Ectodermal cell (in vitro differentiated cells): ENCODE measurements at regions not wholly inside any gene's neighbourhood (a gene's known extent, or its start where the extent isn't known, plus 50 kb on each side); places are given as distances from the start of the nearest gene placed in this dataset.
"Not testable (repeated sequence)": the region's sequence is repeated elsewhere in the genome, so short reads cannot be mapped to it uniquely, and the experiment has no call there.

Experiments used
- H3K27ac ChIP-seq: 2 replicates; pipeline ENCODE4 v1.7.0; 2013; ENCODE audit warnings: mild to moderate bottlenecking, low read depth, low read length; ENCODE audit not compliant: insufficient read depth, poor library complexity, severe bottlenecking
- H3K27me3 ChIP-seq: 2 replicates; pipeline ENCODE4 v1.7.0; 2013; ENCODE audit warnings: mild to moderate bottlenecking, low read length; ENCODE audit not compliant: insufficient read depth, control insufficient read depth, poor library complexity, severe bottlenecking
- H3K36me3 ChIP-seq: one replicate; pipeline ENCODE4 v1.7.0; 2013; ENCODE audit warnings: low read length; ENCODE audit not compliant: control insufficient read depth, insufficient read depth
- H3K4me1 ChIP-seq: one replicate; pipeline ENCODE4 v1.7.0; 2013; ENCODE audit warnings: low read length; ENCODE audit not compliant: control insufficient read depth, insufficient read depth
- H3K4me3 ChIP-seq: 2 replicates; pipeline ENCODE4 v1.7.0; 2013; ENCODE audit warnings: low read depth, low read length, control low read depth; ENCODE audit not compliant: insufficient read depth
- H3K9me3 ChIP-seq: 2 replicates; pipeline ENCODE4 v1.7.0; 2013; ENCODE audit warnings: mild to moderate bottlenecking, low read length, moderate library complexity; ENCODE audit not compliant: control insufficient read depth
- WGBS, 2 experiments: methylation state at CpG; one replicate each; pipeline ENCODE4 v1.1.7; 2013; ENCODE audit warnings: missing lambda C conversion rate in 2 of 2; 5-methylcytosine and 5-hydroxymethylcytosine counted together

GRCh38 chr4:179664430-179665027, 2222.3 kb upstream of the AGA start:
- WGBS, 2 experiments, result 93 to 95% methylated on average over 9 of the region's 9 CpGs
- H3K27me3 ChIP-seq, result no peaks in the 10 kb centered on the region

GRCh38 chr4:179666226-179666625, 2224.0 kb upstream of the AGA start:
- 81 to 87% methylated on average over 3 of the region's 3 CpGs for WGBS, 2 experiments
- H3K36me3 ChIP-seq, result no peaks in the 10 kb centered on the region
- no peaks in the 10 kb centered on the region for H3K4me1 ChIP-seq

More at GRCh38 chr4:179664430-179665027, 2222.3 kb upstream of the AGA start:
- Histone ChIP-seq H3K9me3 (no peaks in the 10 kb centered on the region), H3K4me1 (no peaks in the 10 kb centered on the region), H3K27ac (no peak overlapping the region), H3K4me3 (no peak overlapping the region), H3K36me3 (no peaks in the 10 kb centered on the region)

GRCh38 chr4:179671609-179672008, 2229.4 kb upstream of the AGA start:
- no peaks in the 10 kb centered on the region for H3K4me1 ChIP-seq
- no peaks in the 10 kb centered on the region for H3K9me3 ChIP-seq
- no peak overlapping the region for H3K4me3 ChIP-seq
- WGBS, 2 experiments, result 100% methylated on average over 2 of the region's 2 CpGs; no CpG with 5 or more reads in 1 of the 2 experiments
- no peaks in the 10 kb centered on the region for H3K36me3 ChIP-seq
- no peak overlapping the region for H3K27ac ChIP-seq
- no peaks in the 10 kb centered on the region for H3K27me3 ChIP-seq

More at GRCh38 chr4:179666226-179666625, 2224.0 kb upstream of the AGA start:
- Histone ChIP-seq H3K4me3 (no peak overlapping the region), H3K27me3 (no peaks in the 10 kb centered on the region), H3K9me3 (no peaks in the 10 kb centered on the region), H3K27ac (no peak overlapping the region)

GRCh38 chr4:179678093-179678814, 2236.0 kb upstream of the AGA start:
- Histone ChIP-seq H3K27me3 (no peaks in the 10 kb centered on the region), H3K36me3 (no peaks in the 10 kb centered on the region), H3K4me3 (no peak overlapping the region), H3K4me1 (no peaks in the 10 kb centered on the region), H3K9me3 (no peaks in the 10 kb centered on the region), H3K27ac (no peak overlapping the region)
- WGBS, 2 experiments, result 92 to 96% methylated on average over 7 of the region's 8 CpGs

GRCh38 chr4:179683661-179684060, 2241.4 kb upstream of the AGA start:
- not testable (repeated sequence) for H3K9me3 ChIP-seq, H3K27ac ChIP-seq, H3K4me3 ChIP-seq, H3K36me3 ChIP-seq, H3K27me3 ChIP-seq, H3K4me1 ChIP-seq
- 65 to 71% methylated on average over 4 of the region's 4 CpGs for WGBS, 2 experiments

- Histone ChIP-seq H3K4me3 (no peak overlapping the region), H3K27ac (no peak overlapping the region), H3K36me3 (no peaks in the 10 kb centered on the region), H3K9me3 (no peaks in the 10 kb centered on the region), H3K27me3 (no peaks in the 10 kb centered on the region), H3K4me1 (no peaks in the 10 kb centered on the region)
- 92% methylated on average over 1 of the region's 1 CpG for WGBS, 2 experiments
Measured at GRCh38 chr4:179692222-179692621, 2250.0 kb upstream of the AGA start.

GRCh38 chr4:179695175-179695574, 2252.9 kb upstream of the AGA start:
- Histone ChIP-seq H3K9me3 (no peaks in the 10 kb centered on the region), H3K4me1 (no peaks in the 10 kb centered on the region), H3K36me3 (no peaks in the 10 kb centered on the region), H3K4me3 (no peak overlapping the region), H3K27me3 (no peaks in the 10 kb centered on the region), H3K27ac (no peak overlapping the region)
- WGBS, 2 experiments, result 93 to 97% methylated on average over 4 to 5 of the region's 5 CpGs

- Histone ChIP-seq H3K36me3 (no peaks in the 10 kb centered on the region), H3K4me3 (no peak overlapping the region), H3K9me3 (no peaks in the 10 kb centered on the region), H3K4me1 (no peaks in the 10 kb centered on the region), H3K27me3 (no peaks in the 10 kb centered on the region), H3K27ac (no peak overlapping the region)
- 95 to 97% methylated on average over 4 to 5 of the region's 5 CpGs for WGBS, 2 experiments
Measured at GRCh38 chr4:179698321-179698720, 2256.1 kb upstream of the AGA start.

- H3K27ac ChIP-seq, result no peak overlapping the region
- peaks cover 9% of the 10 kb centered on the region for H3K4me1 ChIP-seq
- no peaks in the 10 kb centered on the region for H3K9me3 ChIP-seq
- H3K4me3 ChIP-seq, result no peak overlapping the region
- H3K36me3 ChIP-seq, result no peaks in the 10 kb centered on the region
- no peaks in the 10 kb centered on the region for H3K27me3 ChIP-seq
- WGBS, 2 experiments, result 0 to 7% methylated on average over 2 to 3 of the region's 4 CpGs
Measured at GRCh38 chr4:179709961-179710624, 2267.9 kb upstream of the AGA start.

GRCh38 chr4:179719766-179720450, 2277.7 kb upstream of the AGA start:
- Histone ChIP-seq H3K4me3 (no peak overlapping the region), H3K4me1 (no peaks in the 10 kb centered on the region), H3K9me3 (no peaks in the 10 kb centered on the region), H3K27ac (no peak overlapping the region), H3K27me3 (no peaks in the 10 kb centered on the region), H3K36me3 (no peaks in the 10 kb centered on the region)
- 92 to 95% methylated on average over 8 of the region's 8 CpGs for WGBS, 2 experiments
